Upper lobe of right lung (tissue), 1 donor: ENCODE measurements at regions not wholly inside any gene's neighbourhood (a gene's known extent, or its start where the extent isn't known, plus 50 kb on each side); places are given as distances from the start of the nearest gene placed in this dataset.
A peak's percentile ranks its signal among the peaks of the same experiment; 100 is the strongest.
"Not testable (repeated sequence)": the region's sequence is repeated elsewhere in the genome, so short reads cannot be mapped to it uniquely, and the experiment has no call there.

Experiments
- ATAC-seq: fragments of 200-7000 bp; cut with Tn5 transposase; one replicate; pipeline ENCODE4 v1.9.1; 2020; ENCODE audit warnings: mild to moderate bottlenecking, moderate library complexity
- DNase-seq: peaks from one replicate; pipeline ENCODE4 v3.0.0-alpha.2; 2020
- H3K27ac ChIP-seq: fragments of 200-600 bp; one replicate; pipeline ENCODE4 v1.8.0; 2022
- H3K27me3 ChIP-seq: fragments of 200-600 bp; one replicate; pipeline ENCODE4 v1.8.0; 2022; ENCODE audit warnings: mild to moderate bottlenecking
- H3K36me3 ChIP-seq: fragments of 200-600 bp; one replicate; pipeline ENCODE4 v1.8.0; 2022
- H3K4me1 ChIP-seq: fragments of 200-600 bp; one replicate; pipeline ENCODE4 v1.8.0; 2022
- H3K4me3 ChIP-seq: fragments of 200-600 bp; one replicate; pipeline ENCODE4 v1.8.0; 2022; ENCODE audit warnings: mild to moderate bottlenecking
- H3K9me3 ChIP-seq: fragments of 200-600 bp; one replicate; pipeline ENCODE4 v1.8.0; 2022
- intact Hi-C: fragments of 100-400 bp; cut with DNase I; formaldehyde crosslinking; loops from one replicate; pipeline ENCODE4 v1.11.0; 2022
- TF ChIP-seq, protein P1 (sequence below): fragments of 200-600 bp; IDR thresholded peaks from one replicate; pipeline ENCODE4 v1.8.0; 2022; ENCODE audit warnings: antibody characterized with exemption
- donor health status: DM: no; HTN: yes; CAD: no; lungs with severe emphysema.

DNA sequence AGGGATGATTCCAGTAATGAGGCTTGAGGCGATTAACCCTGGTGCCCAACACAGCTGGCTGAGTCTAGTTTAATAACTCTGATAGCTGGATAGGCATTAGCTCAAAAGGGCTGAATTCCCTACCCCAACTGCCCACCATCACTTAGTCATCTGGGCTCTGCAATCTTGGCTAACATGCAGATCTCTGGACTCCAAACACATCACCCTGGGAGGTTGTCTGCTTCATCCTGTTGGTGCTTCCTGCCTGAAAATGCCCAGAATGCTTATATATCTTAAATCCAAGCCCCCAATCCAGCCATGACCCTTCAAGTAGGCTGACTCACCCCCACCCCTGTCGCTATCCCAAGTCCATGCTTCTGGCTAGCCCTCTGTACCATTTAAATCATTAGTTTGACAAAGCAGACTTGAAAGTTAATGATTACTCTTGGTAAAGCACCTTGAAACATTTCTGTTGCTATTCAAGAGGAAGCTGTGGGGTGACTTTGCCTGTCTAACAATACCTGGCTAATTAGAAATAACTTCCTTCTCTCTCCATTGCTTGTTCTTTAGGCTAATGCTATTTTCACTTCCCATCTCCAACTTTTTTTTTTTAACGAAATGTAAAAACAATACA is 107.0 kb upstream of the RORA start:
- H3K4me3 ChIP-seq = no peak overlapping the region
- intact Hi-C loops = no loop called here
- TF ChIP-seq, protein P1, sequence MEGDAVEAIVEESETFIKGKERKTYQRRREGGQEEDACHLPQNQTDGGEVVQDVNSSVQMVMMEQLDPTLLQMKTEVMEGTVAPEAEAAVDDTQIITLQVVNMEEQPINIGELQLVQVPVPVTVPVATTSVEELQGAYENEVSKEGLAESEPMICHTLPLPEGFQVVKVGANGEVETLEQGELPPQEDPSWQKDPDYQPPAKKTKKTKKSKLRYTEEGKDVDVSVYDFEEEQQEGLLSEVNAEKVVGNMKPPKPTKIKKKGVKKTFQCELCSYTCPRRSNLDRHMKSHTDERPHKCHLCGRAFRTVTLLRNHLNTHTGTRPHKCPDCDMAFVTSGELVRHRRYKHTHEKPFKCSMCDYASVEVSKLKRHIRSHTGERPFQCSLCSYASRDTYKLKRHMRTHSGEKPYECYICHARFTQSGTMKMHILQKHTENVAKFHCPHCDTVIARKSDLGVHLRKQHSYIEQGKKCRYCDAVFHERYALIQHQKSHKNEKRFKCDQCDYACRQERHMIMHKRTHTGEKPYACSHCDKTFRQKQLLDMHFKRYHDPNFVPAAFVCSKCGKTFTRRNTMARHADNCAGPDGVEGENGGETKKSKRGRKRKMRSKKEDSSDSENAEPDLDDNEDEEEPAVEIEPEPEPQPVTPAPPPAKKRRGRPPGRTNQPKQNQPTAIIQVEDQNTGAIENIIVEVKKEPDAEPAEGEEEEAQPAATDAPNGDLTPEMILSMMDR = no peak
- no peaks in the 10 kb centered on the region for H3K4me1 ChIP-seq
- no peak for DNase-seq
- no peaks in the 10 kb centered on the region for H3K27me3 ChIP-seq
- H3K9me3 ChIP-seq = no peaks in the 10 kb centered on the region
- no peaks in the 10 kb centered on the region for H3K36me3 ChIP-seq
- H3K27ac ChIP-seq = no peak overlapping the region
- peak; percentile 24 for ATAC-seq

DNA sequence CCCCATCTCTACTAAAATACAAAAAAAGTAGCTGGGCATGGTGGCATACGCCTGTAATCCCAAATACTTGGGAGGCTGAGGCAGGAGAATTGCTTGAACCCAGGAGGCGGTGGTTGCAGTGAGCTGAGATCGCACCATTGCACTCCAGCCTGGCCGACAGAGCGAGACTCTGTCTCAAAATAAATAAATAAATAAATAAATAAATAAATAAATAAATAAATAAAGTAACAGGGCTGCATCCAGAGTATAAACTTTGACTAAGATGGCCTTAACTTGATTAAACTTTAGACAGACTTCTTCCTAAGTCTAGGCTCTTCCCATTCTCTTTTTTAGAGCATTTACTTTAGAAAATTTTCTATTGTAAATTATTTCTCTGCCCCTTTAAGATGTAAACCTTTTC is 105.6 kb upstream of the RORA start:
- H3K27ac ChIP-seq, H3K27me3 ChIP-seq, H3K36me3 ChIP-seq, DNase-seq, intact Hi-C loops, ATAC-seq, H3K4me3 ChIP-seq, H3K9me3 ChIP-seq, H3K4me1 ChIP-seq: not testable (repeated sequence)

DNA sequence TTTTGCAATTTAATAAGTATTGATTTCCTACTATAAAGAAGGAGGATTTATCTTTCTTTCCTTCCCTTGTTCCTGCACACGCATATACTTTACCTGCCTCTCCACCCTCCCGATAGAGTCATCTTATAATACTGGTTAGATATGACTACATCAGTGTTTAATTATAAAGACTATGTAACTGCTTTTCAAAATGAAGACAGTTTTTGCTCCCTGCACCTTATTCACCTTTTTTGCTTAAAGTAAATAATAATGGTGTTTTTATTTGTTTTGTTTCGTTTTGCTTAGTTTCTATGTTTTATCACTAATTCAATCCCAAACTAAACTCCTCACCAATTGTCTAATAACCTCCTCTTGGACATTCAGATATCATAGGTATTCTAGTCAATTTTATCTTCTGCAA is 101.9 kb upstream of the RORA start:
- Histone ChIP-seq H3K27me3 (no peaks in the 10 kb centered on the region), H3K36me3 (no peaks in the 10 kb centered on the region), H3K4me3 (no peak overlapping the region), H3K4me1 (no peaks in the 10 kb centered on the region), H3K27ac (no peak overlapping the region), H3K9me3 (no peaks in the 10 kb centered on the region)
- intact Hi-C loops = no loop called here
- TF ChIP-seq, protein P1 = no peak
- DNase-seq (no peak), ATAC-seq (no peak)

DNA sequence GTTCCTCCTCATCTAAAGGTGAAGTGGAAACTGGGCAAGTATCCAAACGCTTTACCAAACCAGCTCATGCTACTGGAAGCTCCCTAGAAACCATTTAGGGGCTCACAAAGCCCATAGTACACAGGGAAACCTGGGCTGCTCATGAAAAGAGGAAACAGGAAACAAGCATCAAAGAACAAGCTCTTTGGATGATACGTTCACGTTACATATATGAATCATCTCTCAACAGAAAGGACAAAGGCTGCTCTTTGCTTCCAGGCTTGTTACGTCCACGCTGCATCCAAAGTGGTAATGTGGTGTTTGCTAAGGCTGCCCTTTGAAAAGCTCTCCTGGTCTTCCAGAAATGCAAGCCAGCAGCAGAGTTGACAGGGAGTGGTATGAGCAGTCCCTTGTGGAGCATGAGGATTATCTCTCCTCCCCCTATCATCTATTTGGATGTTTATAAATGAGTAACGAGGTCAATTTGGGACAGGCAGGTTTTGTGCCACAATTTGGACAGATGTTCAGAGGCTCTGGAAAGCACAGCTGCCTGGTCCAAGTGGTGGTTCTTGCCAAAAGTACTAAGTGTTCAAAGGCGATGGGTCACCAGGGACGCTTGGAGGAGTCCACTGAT is 98.0 kb upstream of the RORA start:
- no peaks in the 10 kb centered on the region for H3K4me1 ChIP-seq
- H3K9me3 ChIP-seq = no peaks in the 10 kb centered on the region
- H3K27me3 ChIP-seq = no peaks in the 10 kb centered on the region
- no peak overlapping the region for H3K27ac ChIP-seq
- intact Hi-C loops = no loop called here
- TF ChIP-seq, protein P1 = no peak
- no peak overlapping the region for H3K4me3 ChIP-seq
- no peak for DNase-seq
- peak; percentile 44 for ATAC-seq
- H3K36me3 ChIP-seq = no peaks in the 10 kb centered on the region

DNA sequence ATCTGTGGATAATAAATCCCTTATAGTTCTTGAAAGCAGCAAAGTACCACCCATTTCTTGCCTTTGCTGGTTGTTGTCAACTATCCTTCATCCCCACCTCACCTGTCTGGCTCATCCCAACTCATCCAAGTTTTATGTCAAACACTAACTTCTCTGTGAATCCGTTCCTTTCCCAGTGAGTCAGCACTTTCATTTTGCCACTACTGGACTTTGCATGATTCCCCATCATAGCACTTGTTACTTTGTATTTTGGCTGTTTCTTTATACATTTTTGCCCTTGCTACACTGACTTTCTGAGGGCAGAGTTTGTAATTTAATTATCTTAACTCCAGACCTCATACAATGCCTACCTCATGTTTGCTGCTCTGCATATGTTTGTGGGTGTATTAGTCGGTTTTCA is 90.8 kb upstream of the RORA start:
- DNase-seq (no peak), ATAC-seq (no peak)
- Histone ChIP-seq H3K9me3 (no peaks in the 10 kb centered on the region), H3K27me3 (no peaks in the 10 kb centered on the region), H3K4me1 (no peaks in the 10 kb centered on the region), H3K27ac (no peak overlapping the region), H3K36me3 (no peaks in the 10 kb centered on the region), H3K4me3 (no peak overlapping the region)
- TF ChIP-seq, protein P1 = no peak
- intact Hi-C loops = no loop called here

DNA sequence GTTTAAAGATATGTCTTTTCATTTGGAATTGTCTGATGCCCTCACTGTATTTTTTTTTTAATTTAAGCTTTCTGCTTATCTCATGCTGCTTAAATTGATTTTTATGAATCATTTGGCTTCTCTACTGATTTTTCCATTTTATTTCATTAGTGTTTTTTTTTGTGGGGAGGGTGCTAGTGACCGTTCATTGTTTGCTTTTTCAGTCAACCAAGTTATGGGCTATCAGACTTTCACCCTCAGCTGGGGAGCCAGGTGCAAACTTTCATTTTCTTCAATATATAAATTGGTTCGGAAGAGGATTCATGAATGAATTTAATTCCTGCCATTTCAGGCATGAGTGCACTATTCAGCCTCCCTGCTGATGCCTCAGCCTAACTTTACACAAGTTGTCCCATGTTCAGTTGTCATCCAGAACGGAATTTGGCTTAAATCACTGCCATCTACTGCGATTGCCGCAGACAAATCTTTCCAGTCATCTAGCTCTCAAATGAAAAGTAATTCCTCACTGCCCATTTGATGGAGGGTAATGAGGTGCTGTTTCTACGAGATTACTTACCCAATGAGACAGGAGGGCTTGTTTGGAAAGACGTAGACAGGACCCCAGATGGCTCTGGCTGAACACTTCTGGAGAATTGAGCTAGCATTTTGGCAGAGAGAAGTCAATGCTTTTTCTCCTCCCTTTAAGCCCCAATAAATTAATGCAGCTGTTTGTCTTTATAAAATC is 89.9 kb upstream of the RORA start:
- TF ChIP-seq, protein P1 = no peak
- Histone ChIP-seq H3K27ac (no peak overlapping the region), H3K4me3 (no peak overlapping the region), H3K9me3 (no peaks in the 10 kb centered on the region), H3K36me3 (no peaks in the 10 kb centered on the region), H3K4me1 (no peaks in the 10 kb centered on the region), H3K27me3 (no peaks in the 10 kb centered on the region)
- ATAC-seq (no peak), DNase-seq (no peak)
- intact Hi-C loops = no loop called here
